ENCODE measurements at regions not wholly inside any gene's neighbourhood (a gene's known extent, or its start where the extent isn't known, plus 50 kb on each side); places are given as distances from the start of the nearest gene placed in this dataset.

DNA sequence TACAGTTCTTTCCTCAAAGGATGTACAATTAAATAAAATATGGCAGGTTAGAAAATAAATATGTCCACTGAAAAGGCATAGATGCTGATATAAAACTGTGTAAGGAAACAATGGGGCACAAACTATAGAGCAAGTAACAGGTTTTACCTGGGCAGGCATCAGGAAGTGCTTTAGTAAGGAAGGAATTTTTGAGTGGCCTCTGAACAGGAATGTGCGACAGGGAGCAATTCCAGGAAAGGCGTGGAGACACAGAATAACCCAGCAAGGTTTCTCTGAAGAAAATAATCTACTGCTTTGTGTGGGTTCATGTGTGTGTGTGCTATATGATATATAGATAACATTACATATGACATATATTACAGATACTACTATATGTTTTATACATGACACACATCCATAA, 128.4 kb downstream of the RGS21 start:
- H4K20me1 ChIP-seq (replicated peaks; ENCODE audit: control insufficient read depth, extremely low read depth, insufficient read depth, low read length) = no peaks in the 10 kb centered on the region
- no peak for TF ChIP-seq POLR2A (IDR thresholded peaks at IDR 0.05; ENCODE audit: low read depth, low read length)
- TF ChIP-seq EZH2 (IDR thresholded peaks at IDR 0.05; ENCODE audit: borderline replicate concordance, low read depth, low read length, severe bottlenecking) = no peak
- no peak for TF ChIP-seq JUN (IDR thresholded peaks at IDR 0.05; ENCODE audit: borderline replicate concordance, insufficient read depth, insufficient read length, low read depth)
- peak overlapping the region; percentile 57 for H2AFZ ChIP-seq (ENCODE audit: low read depth, low read length)
- no peaks in the 10 kb centered on the region for H3K79me2 ChIP-seq (ENCODE audit: control insufficient read depth, insufficient read depth, low read length)
- H3K4me1 ChIP-seq (ENCODE audit: control insufficient read depth, extremely low read depth, insufficient read depth, low read length) = peaks cover 33% of the 10 kb centered on the region
- dilution Hi-C loops (cut with MboI; ENCODE audit: extremely low pct_ligation_motif_present, low sequenced_read_pairs) (no loop called here), intact Hi-C loops (cut with micrococcal nuclease) (loop anchor here (2.0 to 10.0 kb wide), 4 partner anchors 340 to 1810 kb away; no protein-coding TSS in a partner anchor)
- no peak overlapping the region for H3K4me2 ChIP-seq (ENCODE audit: insufficient read depth, low read length)
- no peak for FAIRE-seq
- H3K4me3 ChIP-seq (replicated peaks in 1 of 3; ENCODE audit: insufficient read depth in 1 of 3, low read depth in 1 of 3, low read length in 3 of 3) = no peak overlapping the region
- H3K27ac ChIP-seq (ENCODE audit: insufficient read depth, low read depth, low read length) = peak overlapping the region; percentile 57
- BruUV-seq (replicated peaks) = no TSS peak
- H3K9ac ChIP-seq (replicated peaks; ENCODE audit: extremely low read depth, insufficient read depth, low read length) = peak overlapping the region; percentile 23
- H3K36me3 ChIP-seq (ENCODE audit: control insufficient read depth in 2 of 2, extremely low read depth in 1 of 2, insufficient read depth in 2 of 2, low read length in 2 of 2) = no peaks in the 10 kb centered on the region
- ChIA-PET POLR2A (no interaction called here), CTCF (no interaction called here)
- no peaks in the 10 kb centered on the region for H3K9me1 ChIP-seq (replicated peaks; ENCODE audit: control insufficient read depth, extremely low read depth, insufficient read depth, low read length)
- DNase-seq (ENCODE audit: low read depth, low spot score) = no peak
- no peaks in the 10 kb centered on the region for H3K27me3 ChIP-seq (ENCODE audit: control insufficient read depth in 2 of 2, insufficient read depth in 2 of 2, low read length in 2 of 2)
- H3K9me3 ChIP-seq (replicated peaks; ENCODE audit: control insufficient read depth, insufficient read depth, low read length) = no peaks in the 10 kb centered on the region

DNA sequence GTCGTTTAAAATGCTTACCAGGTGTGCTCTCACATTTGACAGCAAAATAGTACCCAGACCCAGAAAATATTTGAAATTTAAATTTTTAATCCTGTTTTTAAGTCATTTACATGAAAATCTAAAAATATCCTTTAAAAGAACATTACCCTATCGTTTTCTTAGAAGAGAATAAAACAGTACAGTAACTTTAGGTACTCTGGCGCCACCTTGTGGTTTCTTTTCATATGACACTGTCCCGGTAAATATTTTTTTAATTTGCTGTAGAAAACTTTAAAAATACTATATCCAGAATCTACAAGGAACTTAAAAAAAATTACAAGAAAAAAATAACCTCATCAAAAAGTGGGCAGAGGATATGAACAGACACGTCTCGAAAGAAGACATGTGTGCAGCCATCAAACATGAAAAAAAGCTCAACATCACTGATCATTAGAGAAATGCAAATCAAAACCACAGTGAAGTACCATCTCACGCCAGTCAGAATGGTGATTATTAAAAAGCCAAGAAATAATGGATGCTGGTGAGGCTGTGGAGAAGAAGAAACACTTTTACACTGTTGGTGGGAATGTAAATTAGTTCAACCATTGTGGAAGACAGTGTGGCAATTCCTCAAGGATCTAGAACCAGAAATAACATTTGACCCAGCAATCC, 129.2 kb downstream of the RGS21 start:
- no peak overlapping the region for H3K4me3 ChIP-seq (replicated peaks in 1 of 3; ENCODE audit: insufficient read depth in 1 of 3, low read depth in 1 of 3, low read length in 3 of 3)
- peak overlapping the region; percentile 57 for H3K27ac ChIP-seq (ENCODE audit: insufficient read depth, low read depth, low read length)
- H4K20me1 ChIP-seq (replicated peaks; ENCODE audit: control insufficient read depth, extremely low read depth, insufficient read depth, low read length) = no peaks in the 10 kb centered on the region
- ChIA-PET CTCF (interaction anchor here (0.7 to 0.9 kb wide), 2 partner anchors 19 to 134 kb away, joined by 3 read pairs; no protein-coding TSS in a partner anchor), POLR2A (no interaction called here)
- peaks cover 33% of the 10 kb centered on the region for H3K4me1 ChIP-seq (ENCODE audit: control insufficient read depth, extremely low read depth, insufficient read depth, low read length)
- H3K4me2 ChIP-seq (ENCODE audit: insufficient read depth, low read length) = peak overlapping the region; percentile 55
- intact Hi-C loops (cut with micrococcal nuclease) = loop anchor here (1.0 to 10.0 kb wide), 5 partner anchors 341 to 1811 kb away; no protein-coding TSS in a partner anchor
- H3K9me3 ChIP-seq (replicated peaks; ENCODE audit: control insufficient read depth, insufficient read depth, low read length) = no peaks in the 10 kb centered on the region
- no peaks in the 10 kb centered on the region for H3K27me3 ChIP-seq (ENCODE audit: control insufficient read depth in 2 of 2, insufficient read depth in 2 of 2, low read length in 2 of 2)
- FAIRE-seq (peak; percentile 35), DNase-seq (ENCODE audit: low read depth, low spot score) (peak; percentile 71)
- H3K36me3 ChIP-seq (ENCODE audit: control insufficient read depth in 2 of 2, extremely low read depth in 1 of 2, insufficient read depth in 2 of 2, low read length in 2 of 2) = no peaks in the 10 kb centered on the region
- H3K9ac ChIP-seq (replicated peaks; ENCODE audit: extremely low read depth, insufficient read depth, low read length) = peak overlapping the region; percentile 42
- no peaks in the 10 kb centered on the region for H3K9me1 ChIP-seq (replicated peaks; ENCODE audit: control insufficient read depth, extremely low read depth, insufficient read depth, low read length)
- H2AFZ ChIP-seq (ENCODE audit: low read depth, low read length) = no peak overlapping the region
- no TSS peak for BruUV-seq (replicated peaks)
- H3K79me2 ChIP-seq (ENCODE audit: control insufficient read depth, insufficient read depth, low read length) = no peaks in the 10 kb centered on the region
- dilution Hi-C loops (cut with MboI; ENCODE audit: extremely low pct_ligation_motif_present, low sequenced_read_pairs) = no loop called here
- TF ChIP-seq POLR2A (IDR thresholded peaks at IDR 0.05; ENCODE audit: low read depth, low read length) (no peak), JUN (IDR thresholded peaks at IDR 0.05; ENCODE audit: borderline replicate concordance, insufficient read depth, insufficient read length, low read depth) (no peak)
- TF ChIP-seq, protein P1, sequence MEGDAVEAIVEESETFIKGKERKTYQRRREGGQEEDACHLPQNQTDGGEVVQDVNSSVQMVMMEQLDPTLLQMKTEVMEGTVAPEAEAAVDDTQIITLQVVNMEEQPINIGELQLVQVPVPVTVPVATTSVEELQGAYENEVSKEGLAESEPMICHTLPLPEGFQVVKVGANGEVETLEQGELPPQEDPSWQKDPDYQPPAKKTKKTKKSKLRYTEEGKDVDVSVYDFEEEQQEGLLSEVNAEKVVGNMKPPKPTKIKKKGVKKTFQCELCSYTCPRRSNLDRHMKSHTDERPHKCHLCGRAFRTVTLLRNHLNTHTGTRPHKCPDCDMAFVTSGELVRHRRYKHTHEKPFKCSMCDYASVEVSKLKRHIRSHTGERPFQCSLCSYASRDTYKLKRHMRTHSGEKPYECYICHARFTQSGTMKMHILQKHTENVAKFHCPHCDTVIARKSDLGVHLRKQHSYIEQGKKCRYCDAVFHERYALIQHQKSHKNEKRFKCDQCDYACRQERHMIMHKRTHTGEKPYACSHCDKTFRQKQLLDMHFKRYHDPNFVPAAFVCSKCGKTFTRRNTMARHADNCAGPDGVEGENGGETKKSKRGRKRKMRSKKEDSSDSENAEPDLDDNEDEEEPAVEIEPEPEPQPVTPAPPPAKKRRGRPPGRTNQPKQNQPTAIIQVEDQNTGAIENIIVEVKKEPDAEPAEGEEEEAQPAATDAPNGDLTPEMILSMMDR (IDR thresholded peaks at IDR 0.05; ENCODE audit: extremely low read depth in 1 of 2, insufficient read depth in 1 of 2, low read depth in 1 of 2, low read length in 2 of 2) = peak; percentile 44 to 49

Measured in endothelial cell of umbilical vein (primary cell).